ENCODE measurements at regions not wholly inside any gene's neighbourhood (a gene's known extent, or its start where the extent isn't known, plus 50 kb on each side); places are given as distances from the start of the nearest gene placed in this dataset.

- peaks cover 0 to 4% (median 0%) of the 10 kb centered on the region in 4 donors for H3K9me3 ChIP-seq
- H3K27me3 ChIP-seq = no peaks in the 10 kb centered on the region
- H3K4me1 ChIP-seq = no peaks in the 10 kb centered on the region
- TF ChIP-seq CTCF (IDR thresholded peaks at IDR 0.05) = no peak
- no peak for TF ChIP-seq POLR2A (IDR thresholded peaks at IDR 0.05)
- H3K4me3 ChIP-seq = no peak overlapping the region
- H3K36me3 ChIP-seq = no peaks in the 10 kb centered on the region
- DNase-seq = no peak
- no peak overlapping the region for H3K27ac ChIP-seq
Measured at GRCh38 chr4:28921886-28922285, 1798.3 kb upstream of the PCDH7 start.

GRCh38 chr4:28926156-28926555, 1794.0 kb upstream of the PCDH7 start:
- no peaks in the 10 kb centered on the region for H3K4me1 ChIP-seq
- no peak overlapping the region for H3K4me3 ChIP-seq
- H3K27me3 ChIP-seq = no peaks in the 10 kb centered on the region
- H3K36me3 ChIP-seq = no peaks in the 10 kb centered on the region
- DNase-seq = no peak
- H3K9me3 ChIP-seq = no peaks in the 10 kb centered on the region
- no peak overlapping the region for H3K27ac ChIP-seq
- TF ChIP-seq POLR2A (IDR thresholded peaks at IDR 0.05) (no peak), CTCF (IDR thresholded peaks at IDR 0.05) (no peak)

GRCh38 chr4:28942631-28943030, 1777.5 kb upstream of the PCDH7 start:
- H3K4me1 ChIP-seq = no peaks in the 10 kb centered on the region
- H3K27me3 ChIP-seq = no peaks in the 10 kb centered on the region
- no peak overlapping the region for H3K4me3 ChIP-seq
- no peaks in the 10 kb centered on the region for H3K9me3 ChIP-seq
- DNase-seq = no peak
- H3K36me3 ChIP-seq = no peaks in the 10 kb centered on the region
- TF ChIP-seq CTCF (IDR thresholded peaks at IDR 0.05) (no peak), POLR2A (IDR thresholded peaks at IDR 0.05) (no peak)
- no peak overlapping the region for H3K27ac ChIP-seq

- H3K4me1 ChIP-seq = no peaks in the 10 kb centered on the region
- H3K4me3 ChIP-seq = no peak overlapping the region
- no peak for TF ChIP-seq POLR2A (IDR thresholded peaks at IDR 0.05)
- no peak for DNase-seq
- H3K27ac ChIP-seq = no peak overlapping the region
- no peaks in the 10 kb centered on the region for H3K36me3 ChIP-seq
- no peaks in the 10 kb centered on the region for H3K9me3 ChIP-seq
- no peaks in the 10 kb centered on the region for H3K27me3 ChIP-seq
Measured at GRCh38 chr4:28947374-28947773, 1772.8 kb upstream of the PCDH7 start.

- TF ChIP-seq POLR2A (IDR thresholded peaks at IDR 0.05) (no peak), CTCF (IDR thresholded peaks at IDR 0.05) (no peak)
- DNase-seq = no peak
- no peak overlapping the region for H3K27ac ChIP-seq
- no peaks in the 10 kb centered on the region for H3K9me3 ChIP-seq
- H3K4me3 ChIP-seq = no peak overlapping the region
- no peaks in the 10 kb centered on the region for H3K36me3 ChIP-seq
- H3K4me1 ChIP-seq = no peaks in the 10 kb centered on the region
- H3K27me3 ChIP-seq = no peaks in the 10 kb centered on the region
Measured at GRCh38 chr4:28948501-28948900, 1771.7 kb upstream of the PCDH7 start.

- DNase-seq = no peak
- TF ChIP-seq CTCF (IDR thresholded peaks at IDR 0.05) = no peak
- no peak for TF ChIP-seq POLR2A (IDR thresholded peaks at IDR 0.05)
- no peaks in the 10 kb centered on the region for H3K9me3 ChIP-seq
- H3K36me3 ChIP-seq = no peaks in the 10 kb centered on the region
- no peaks in the 10 kb centered on the region for H3K4me1 ChIP-seq
- no peak overlapping the region for H3K27ac ChIP-seq
- H3K4me3 ChIP-seq = no peak overlapping the region
- no peaks in the 10 kb centered on the region for H3K27me3 ChIP-seq
Measured at GRCh38 chr4:28966982-28967381, 1753.2 kb upstream of the PCDH7 start.
